Erythroblast (primary cell): ENCODE measurements at regions not wholly inside any gene's neighbourhood (a gene's known extent, or its start where the extent isn't known, plus 50 kb on each side); places are given as distances from the start of the nearest gene placed in this dataset.

ENCODE experiments used
- GATA1 ChIP-seq: IDR thresholded peaks from 2 replicates; pipeline ENCODE4 v1.6.1; 2011; ENCODE audit warnings: low read depth, mild to moderate bottlenecking, control low read depth, low read length, moderate library complexity
- POLR2A ChIP-seq: IDR thresholded peaks from 2 replicates; pipeline ENCODE4 v1.6.1; 2011; ENCODE audit warnings: mild to moderate bottlenecking, low read length

DNA sequence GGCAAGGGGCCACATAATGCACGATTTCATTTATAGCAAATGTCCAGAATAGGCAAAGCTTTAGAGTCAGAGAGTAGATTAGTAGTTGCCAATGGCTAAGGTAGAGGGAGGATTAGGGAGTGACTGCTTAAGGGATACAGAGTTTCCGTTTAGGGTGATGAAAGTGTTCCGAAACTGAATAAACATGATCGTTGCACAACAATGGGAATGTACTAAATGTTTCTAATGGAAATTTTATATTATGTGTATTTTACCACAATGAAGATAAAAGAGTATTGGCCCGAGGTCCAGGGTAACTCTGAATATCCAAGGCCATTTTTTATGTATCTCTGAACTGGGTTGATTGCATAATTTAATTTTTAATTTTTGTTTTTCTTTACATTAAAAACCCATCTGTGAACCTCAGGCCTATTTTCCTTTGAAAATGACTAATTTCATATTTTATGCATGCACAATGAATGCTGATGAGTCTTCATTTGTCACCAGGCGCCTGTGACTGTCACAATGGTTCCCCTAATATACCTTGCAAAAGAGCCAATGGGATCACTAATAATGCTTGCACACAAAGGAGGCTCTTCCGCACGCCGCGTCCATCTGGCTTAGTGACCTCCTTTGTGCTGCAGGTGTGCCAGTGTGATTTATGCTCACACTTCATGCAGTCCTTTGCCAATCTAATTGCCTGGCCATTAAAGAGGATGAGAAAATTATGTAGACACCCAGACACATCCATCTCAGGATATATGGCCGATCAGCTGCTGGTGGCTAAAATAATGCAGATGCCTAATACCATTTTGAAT lies 612.5 kb downstream of the CDH26 start:
- no peak for TF ChIP-seq POLR2A
- no peak for TF ChIP-seq GATA1
